ENCODE measurements at regions not wholly inside any gene's neighbourhood (a gene's known extent, or its start where the extent isn't known, plus 50 kb on each side); places are given as distances from the start of the nearest gene placed in this dataset.
"Not testable (repeated sequence)": the region's sequence is repeated elsewhere in the genome, so short reads cannot be mapped to it uniquely, and the experiment has no call there.

- no peak for DNase-seq (ENCODE audit: low read depth)
Measured at GRCh38 chr6:1445650-1446330, 56.4 kb downstream of the FOXF2 start.

GRCh38 chr6:1449896-1450295 is 60.5 kb downstream of the FOXF2 start:
- no peak for DNase-seq (ENCODE audit: low read depth)

GRCh38 chr6:1453024-1453423 is 63.6 kb downstream of the FOXF2 start:
- no peak for DNase-seq (ENCODE audit: low read depth)

GRCh38 chr6:1456816-1457215 is 67.4 kb downstream of the FOXF2 start:
- not testable (repeated sequence) for DNase-seq (ENCODE audit: low read depth)

- no peak for DNase-seq (ENCODE audit: low read depth)
Measured at GRCh38 chr6:1461207-1461606, 71.8 kb downstream of the FOXF2 start.

GRCh38 chr6:1461736-1462135 is 72.4 kb downstream of the FOXF2 start:
- DNase-seq (ENCODE audit: low read depth): no peak

- DNase-seq (ENCODE audit: low read depth): no peak
Measured at GRCh38 chr6:1463275-1463674, 73.9 kb downstream of the FOXF2 start.

GRCh38 chr6:1463751-1464426 is 74.5 kb downstream of the FOXF2 start:
- DNase-seq (ENCODE audit: low read depth): no peak

GRCh38 chr6:1464781-1465370 is 75.5 kb downstream of the FOXF2 start:
- DNase-seq (ENCODE audit: low read depth): no peak

- DNase-seq (ENCODE audit: low read depth): no peak
Measured at GRCh38 chr6:1468126-1468525, 78.8 kb downstream of the FOXF2 start.

GRCh38 chr6:1470040-1470439 is 80.7 kb downstream of the FOXF2 start:
- DNase-seq (ENCODE audit: low read depth): no peak

- no peak for DNase-seq (ENCODE audit: low read depth)
Measured at GRCh38 chr6:1472643-1473042, 83.3 kb downstream of the FOXF2 start.

- no peak for DNase-seq (ENCODE audit: low read depth)
Measured at GRCh38 chr6:1473166-1473565, 83.8 kb downstream of the FOXF2 start.

- DNase-seq (ENCODE audit: low read depth): no peak
Measured at GRCh38 chr6:1473598-1473997, 84.2 kb downstream of the FOXF2 start.

- DNase-seq (ENCODE audit: low read depth): no peak
Measured at GRCh38 chr6:1474205-1474604, 84.8 kb downstream of the FOXF2 start.

GRCh38 chr6:1475174-1475573 is 85.8 kb downstream of the FOXF2 start:
- DNase-seq (ENCODE audit: low read depth): no peak

- no peak for DNase-seq (ENCODE audit: low read depth)
Measured at GRCh38 chr6:1477432-1478090, 88.2 kb downstream of the FOXF2 start.

- DNase-seq (ENCODE audit: low read depth): not testable (repeated sequence)
Measured at GRCh38 chr6:1478163-1478826, 88.9 kb downstream of the FOXF2 start.

- no peak for DNase-seq (ENCODE audit: low read depth)
Measured at GRCh38 chr6:1479095-1479494, 89.7 kb downstream of the FOXF2 start.

GRCh38 chr6:1479601-1480221 is 90.3 kb downstream of the FOXF2 start:
- DNase-seq (ENCODE audit: low read depth): no peak

- no peak for DNase-seq (ENCODE audit: low read depth)
Measured at GRCh38 chr6:1481286-1481685, 91.9 kb downstream of the FOXF2 start.
